Right lobe of liver (tissue), 4 donors: ENCODE measurements at regions not wholly inside any gene's neighbourhood (a gene's known extent, or its start where the extent isn't known, plus 50 kb on each side); places are given as distances from the start of the nearest gene placed in this dataset.

Experiments used
- CTCF ChIP-seq, 4 donors: fragments of 200-600 bp in 3 of 4; fragments of 450-650 bp in 1 of 4; IDR thresholded peaks; one replicate each; pipeline versions ENCODE4 v1.5.1 to v1.8.0; 2016 to 2022; ENCODE audit warnings: antibody characterized with exemption in 4 of 4, mild to moderate bottlenecking in 2 of 4
- POLR2A ChIP-seq: fragments of 450-650 bp; IDR thresholded peaks from one replicate; pipeline ENCODE4 v1.6.1; 2017; ENCODE audit warnings: antibody characterized with exemption, mild to moderate bottlenecking
- donor health status: DM: no; HTN: no; CAD: no.
- donor health status: DM: no; HTN: no; CAD: no.
- donor health status: DM: no; HTN: yes; CAD: no.

DNA sequence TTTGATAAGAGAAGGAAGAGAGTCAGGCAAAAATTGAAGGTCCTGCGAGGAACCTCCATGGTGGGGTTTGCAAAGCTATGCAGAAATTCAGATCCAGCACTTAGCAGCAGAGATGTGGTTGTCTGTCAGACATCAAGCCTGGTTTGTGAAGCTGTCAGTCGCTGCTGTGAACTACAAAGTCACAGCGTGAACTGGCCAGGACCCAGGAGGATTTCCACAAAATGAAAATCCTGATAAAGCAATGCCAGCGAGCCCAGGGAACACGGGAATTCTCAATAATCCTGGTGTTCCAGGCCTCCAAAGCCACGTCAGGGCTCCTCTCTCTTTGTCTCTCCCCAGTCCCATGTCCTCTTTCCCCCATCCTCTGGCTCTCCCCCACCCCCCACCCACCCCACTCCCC lies 296.9 kb upstream of the GADL1 start:
- no peak for TF ChIP-seq CTCF (IDR thresholded peaks at IDR 0.05)
- TF ChIP-seq POLR2A = no peak
